GM19240 (cell line): ENCODE measurements at regions not wholly inside any gene's neighbourhood (a gene's known extent, or its start where the extent isn't known, plus 50 kb on each side); places are given as distances from the start of the nearest gene placed in this dataset.

ENCODE experiments used
- DNase-seq: peaks from one replicate; pipeline ENCODE4 v3.0.0; 2011; ENCODE audit warnings: low spot score; ENCODE audit not compliant: insufficient read length

GRCh38 chr4:148770377-148770776 lies 328.2 kb upstream of the NR3C2 start:
- no peak for DNase-seq

GRCh38 chr4:148764720-148765119 lies 322.5 kb upstream of the NR3C2 start:
- no peak for DNase-seq

- DNase-seq: no peak
Observed at GRCh38 chr4:148757171-148757570, 315.0 kb upstream of the NR3C2 start.

- no peak for DNase-seq
Observed at GRCh38 chr4:148749403-148749802, 307.2 kb upstream of the NR3C2 start.

- DNase-seq: no peak
Observed at GRCh38 chr4:148747721-148748268, 305.6 kb upstream of the NR3C2 start.

GRCh38 chr4:148740701-148741100 lies 298.5 kb upstream of the NR3C2 start:
- DNase-seq: no peak

GRCh38 chr4:148737061-148737770 lies 295.0 kb upstream of the NR3C2 start:
- DNase-seq: no peak

GRCh38 chr4:148735432-148736155 lies 293.4 kb upstream of the NR3C2 start:
- no peak for DNase-seq

GRCh38 chr4:148730766-148731165 lies 288.6 kb upstream of the NR3C2 start:
- no peak for DNase-seq

- DNase-seq: no peak
Observed at GRCh38 chr4:148730082-148730640, 287.9 kb upstream of the NR3C2 start.

GRCh38 chr4:148717988-148718387 lies 275.8 kb upstream of the NR3C2 start:
- no peak for DNase-seq

- no peak for DNase-seq
Observed at GRCh38 chr4:148716431-148717052, 274.3 kb upstream of the NR3C2 start.

GRCh38 chr4:148704291-148704690 lies 262.1 kb upstream of the NR3C2 start:
- DNase-seq: no peak

GRCh38 chr4:148694702-148695101 lies 252.5 kb upstream of the NR3C2 start:
- DNase-seq: no peak

- DNase-seq: no peak
Observed at GRCh38 chr4:148693913-148694649, 251.9 kb upstream of the NR3C2 start.

- no peak for DNase-seq
Observed at GRCh38 chr4:148692242-148692641, 250.0 kb upstream of the NR3C2 start.

- DNase-seq: no peak
Observed at GRCh38 chr4:148686449-148686848, 244.2 kb upstream of the NR3C2 start.

- DNase-seq: no peak
Observed at GRCh38 chr4:148684638-148685037, 242.4 kb upstream of the NR3C2 start.

- DNase-seq: no peak
Observed at GRCh38 chr4:148680884-148681283, 238.7 kb upstream of the NR3C2 start.

- DNase-seq: no peak
Observed at GRCh38 chr4:148676344-148676743, 234.1 kb upstream of the NR3C2 start.

GRCh38 chr4:148674876-148675275 lies 232.7 kb upstream of the NR3C2 start:
- DNase-seq: no peak
